Gastrocnemius medialis (tissue), 4 donors: ENCODE measurements at regions not wholly inside any gene's neighbourhood (a gene's known extent, or its start where the extent isn't known, plus 50 kb on each side); places are given as distances from the start of the nearest gene placed in this dataset.

Experiments
- POLR2A ChIP-seq, 2 donors: fragments of 450-650 bp; IDR thresholded peaks; one replicate each; pipeline ENCODE4 v1.6.1; 2017; ENCODE audit warnings: antibody characterized with exemption in 2 of 2, mild to moderate bottlenecking in 2 of 2, moderate library complexity in 2 of 2
- TF ChIP-seq, protein P1 (sequence below), 5 experiments: fragments of 450-650 bp in 3 of 5; fragments of 200-600 bp in 2 of 5; sonication (generic) in 2 of 5; IDR thresholded peaks in 4 of 5; conservative IDR thresholded peaks in 1 of 5; 1 replicate in 4 of 5; 2 replicates in 1 of 5; pipeline ENCODE4 v1.5.1; 2016 to 2019; ENCODE audit warnings: antibody characterized with exemption in 5 of 5, mild to moderate bottlenecking in 3 of 5, moderate library complexity in 3 of 5

DNA sequence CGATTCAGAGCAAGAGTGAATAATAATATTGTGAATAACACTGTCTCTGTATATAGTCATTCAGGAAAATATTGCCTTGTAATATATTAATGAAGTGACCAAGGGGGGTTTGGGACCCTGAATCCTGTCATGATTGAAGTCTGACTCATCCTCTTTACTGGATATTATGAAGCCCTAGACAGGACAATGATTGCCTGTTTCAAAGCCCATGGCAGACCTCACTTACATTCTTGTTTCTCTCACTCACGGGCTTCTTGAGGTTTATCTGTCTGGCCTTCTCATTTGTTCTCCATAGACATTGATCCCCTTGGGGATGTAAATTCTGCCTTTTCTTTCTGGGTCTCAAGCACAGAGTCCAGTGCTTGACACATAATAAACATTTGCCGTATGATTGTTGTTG is 449.3 kb upstream of the THRB start:
- TF ChIP-seq, protein P1, sequence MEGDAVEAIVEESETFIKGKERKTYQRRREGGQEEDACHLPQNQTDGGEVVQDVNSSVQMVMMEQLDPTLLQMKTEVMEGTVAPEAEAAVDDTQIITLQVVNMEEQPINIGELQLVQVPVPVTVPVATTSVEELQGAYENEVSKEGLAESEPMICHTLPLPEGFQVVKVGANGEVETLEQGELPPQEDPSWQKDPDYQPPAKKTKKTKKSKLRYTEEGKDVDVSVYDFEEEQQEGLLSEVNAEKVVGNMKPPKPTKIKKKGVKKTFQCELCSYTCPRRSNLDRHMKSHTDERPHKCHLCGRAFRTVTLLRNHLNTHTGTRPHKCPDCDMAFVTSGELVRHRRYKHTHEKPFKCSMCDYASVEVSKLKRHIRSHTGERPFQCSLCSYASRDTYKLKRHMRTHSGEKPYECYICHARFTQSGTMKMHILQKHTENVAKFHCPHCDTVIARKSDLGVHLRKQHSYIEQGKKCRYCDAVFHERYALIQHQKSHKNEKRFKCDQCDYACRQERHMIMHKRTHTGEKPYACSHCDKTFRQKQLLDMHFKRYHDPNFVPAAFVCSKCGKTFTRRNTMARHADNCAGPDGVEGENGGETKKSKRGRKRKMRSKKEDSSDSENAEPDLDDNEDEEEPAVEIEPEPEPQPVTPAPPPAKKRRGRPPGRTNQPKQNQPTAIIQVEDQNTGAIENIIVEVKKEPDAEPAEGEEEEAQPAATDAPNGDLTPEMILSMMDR (IDR thresholded peaks at IDR 0.05 in 4 of 5, conservative IDR thresholded peaks at IDR 0.05 in 1 of 5), result no peak
- no peak for TF ChIP-seq POLR2A (IDR thresholded peaks at IDR 0.05)
